Ishikawa (cell line): ENCODE measurements at regions not wholly inside any gene's neighbourhood (a gene's known extent, or its start where the extent isn't known, plus 50 kb on each side); places are given as distances from the start of the nearest gene placed in this dataset.

Experiments used
- CREB1 ChIP-seq: IDR thresholded peaks from 2 replicates; pipeline ENCODE4 v1.6.1; 2012; ENCODE audit warnings: low read depth
- EP300 ChIP-seq: IDR thresholded peaks from 2 replicates; pipeline ENCODE4 v1.6.1; 2012; ENCODE audit warnings: borderline replicate concordance
- FOXM1 ChIP-seq: IDR thresholded peaks from 2 replicates; pipeline ENCODE4 v1.6.1; 2012; ENCODE audit warnings: low read depth, borderline replicate concordance
- NFIC ChIP-seq: IDR thresholded peaks from 2 replicates; pipeline ENCODE4 v1.6.1; 2012
- RAD21 ChIP-seq: IDR thresholded peaks from 2 replicates; pipeline ENCODE4 v1.6.1; 2012; ENCODE audit warnings: low read depth
- REST ChIP-seq: IDR thresholded peaks from 2 replicates; pipeline ENCODE4 v1.6.1; 2012; ENCODE audit warnings: low read depth, mild to moderate bottlenecking
- TAF1 ChIP-seq: IDR thresholded peaks from 2 replicates; pipeline ENCODE4 v1.6.1; 2012; ENCODE audit warnings: low read depth, mild to moderate bottlenecking
- TCF12 ChIP-seq: IDR thresholded peaks from 2 replicates; pipeline ENCODE4 v1.6.1; 2012; ENCODE audit warnings: low read depth
- TEAD4 ChIP-seq: IDR thresholded peaks from 2 replicates; pipeline ENCODE4 v1.6.1; 2012
- YY1 ChIP-seq: IDR thresholded peaks from 2 replicates; pipeline ENCODE4 v1.6.1; 2012; ENCODE audit warnings: low read depth
- TF ChIP-seq, protein P1 (sequence below): IDR thresholded peaks from 2 replicates; pipeline ENCODE4 v1.6.1; 2012
- TF ChIP-seq, protein P2 (sequence below): IDR thresholded peaks from 2 replicates; pipeline ENCODE4 v1.6.1; 2012

GRCh38 chr5:172541099-172541772 lies 86.9 kb upstream of the SH3PXD2B start:
- TF ChIP-seq YY1 (no peak), FOXM1 (no peak), TCF12 (no peak), RAD21 (no peak), NFIC (no peak), REST (no peak), EP300 (no peak), TAF1 (no peak), CREB1 (no peak), TEAD4 (no peak)
- TF ChIP-seq, protein P1, sequence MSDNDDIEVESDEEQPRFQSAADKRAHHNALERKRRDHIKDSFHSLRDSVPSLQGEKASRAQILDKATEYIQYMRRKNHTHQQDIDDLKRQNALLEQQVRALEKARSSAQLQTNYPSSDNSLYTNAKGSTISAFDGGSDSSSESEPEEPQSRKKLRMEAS = no peak
- TF ChIP-seq, protein P2, sequence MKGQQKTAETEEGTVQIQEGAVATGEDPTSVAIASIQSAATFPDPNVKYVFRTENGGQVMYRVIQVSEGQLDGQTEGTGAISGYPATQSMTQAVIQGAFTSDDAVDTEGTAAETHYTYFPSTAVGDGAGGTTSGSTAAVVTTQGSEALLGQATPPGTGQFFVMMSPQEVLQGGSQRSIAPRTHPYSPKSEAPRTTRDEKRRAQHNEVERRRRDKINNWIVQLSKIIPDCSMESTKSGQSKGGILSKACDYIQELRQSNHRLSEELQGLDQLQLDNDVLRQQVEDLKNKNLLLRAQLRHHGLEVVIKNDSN = no peak
